Epithelial cell of esophagus (primary cell): ENCODE measurements at regions not wholly inside any gene's neighbourhood (a gene's known extent, or its start where the extent isn't known, plus 50 kb on each side); places are given as distances from the start of the nearest gene placed in this dataset.

Experiments used
- DNase-seq: peaks from one replicate; pipeline ENCODE4 v3.0.0; 2010; ENCODE audit warnings: low read depth
- H3K4me3 ChIP-seq: 2 replicates; pipeline ENCODE4 v1.5.1; 2011; ENCODE audit warnings: mild to moderate bottlenecking, low read length, control low read depth
- TF ChIP-seq, protein P1 (sequence below): IDR thresholded peaks from 2 replicates; pipeline ENCODE4 v1.5.1; 2011; ENCODE audit warnings: low read depth, mild to moderate bottlenecking, low read length, control low read depth, inconsistent platforms; ENCODE audit not compliant: insufficient read depth; ENCODE audit errors: missing control alignments

DNA sequence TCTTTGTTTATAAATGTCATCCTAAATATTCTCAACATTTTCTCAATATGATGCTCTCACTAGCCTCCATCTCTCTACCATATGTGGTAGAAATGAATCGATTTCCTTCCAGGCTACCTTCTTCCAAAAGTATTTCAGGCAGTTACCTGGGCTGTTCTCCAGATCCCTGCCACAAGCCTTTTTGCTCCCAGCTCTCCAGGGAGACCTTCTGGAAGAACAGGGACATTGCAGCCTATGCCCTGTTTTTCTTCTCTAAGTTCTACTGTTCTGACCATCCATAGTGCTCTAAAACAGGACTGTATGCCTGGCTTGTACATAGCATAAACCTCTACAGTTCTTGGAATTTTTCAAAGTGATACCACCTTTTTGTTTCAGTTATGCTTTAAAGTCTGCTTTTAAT lies 552.8 kb downstream of the ANKRD7 start:
- no peak overlapping the region for H3K4me3 ChIP-seq
- TF ChIP-seq, protein P1, sequence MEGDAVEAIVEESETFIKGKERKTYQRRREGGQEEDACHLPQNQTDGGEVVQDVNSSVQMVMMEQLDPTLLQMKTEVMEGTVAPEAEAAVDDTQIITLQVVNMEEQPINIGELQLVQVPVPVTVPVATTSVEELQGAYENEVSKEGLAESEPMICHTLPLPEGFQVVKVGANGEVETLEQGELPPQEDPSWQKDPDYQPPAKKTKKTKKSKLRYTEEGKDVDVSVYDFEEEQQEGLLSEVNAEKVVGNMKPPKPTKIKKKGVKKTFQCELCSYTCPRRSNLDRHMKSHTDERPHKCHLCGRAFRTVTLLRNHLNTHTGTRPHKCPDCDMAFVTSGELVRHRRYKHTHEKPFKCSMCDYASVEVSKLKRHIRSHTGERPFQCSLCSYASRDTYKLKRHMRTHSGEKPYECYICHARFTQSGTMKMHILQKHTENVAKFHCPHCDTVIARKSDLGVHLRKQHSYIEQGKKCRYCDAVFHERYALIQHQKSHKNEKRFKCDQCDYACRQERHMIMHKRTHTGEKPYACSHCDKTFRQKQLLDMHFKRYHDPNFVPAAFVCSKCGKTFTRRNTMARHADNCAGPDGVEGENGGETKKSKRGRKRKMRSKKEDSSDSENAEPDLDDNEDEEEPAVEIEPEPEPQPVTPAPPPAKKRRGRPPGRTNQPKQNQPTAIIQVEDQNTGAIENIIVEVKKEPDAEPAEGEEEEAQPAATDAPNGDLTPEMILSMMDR, result no peak

DNA sequence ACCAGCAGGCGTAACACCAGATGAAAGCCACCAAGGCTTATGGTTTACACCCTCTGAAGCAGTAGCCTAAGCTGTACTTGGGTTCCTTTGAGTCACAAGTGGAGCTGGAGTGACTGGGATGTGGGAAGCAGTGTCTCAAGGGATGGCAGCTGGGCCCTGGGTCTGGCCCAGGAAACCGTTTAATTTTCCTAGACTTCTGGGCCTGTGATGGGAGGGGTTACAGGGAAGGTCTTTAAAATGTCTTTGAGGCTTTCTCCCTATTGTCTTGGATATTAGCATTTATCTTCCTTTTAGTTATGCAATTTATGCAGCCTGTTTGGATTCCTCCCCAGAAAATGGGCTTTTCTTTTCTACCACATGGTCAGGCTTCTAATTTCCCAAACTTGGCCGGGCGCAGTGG lies 568.2 kb downstream of the ANKRD7 start:
- H3K4me3 ChIP-seq, result no peak overlapping the region
- TF ChIP-seq, protein P1, result no peak
- DNase-seq, result no peak

More for the DNA sequence above, 552.8 kb downstream of the ANKRD7 start:
- DNase-seq, result no peak

DNA sequence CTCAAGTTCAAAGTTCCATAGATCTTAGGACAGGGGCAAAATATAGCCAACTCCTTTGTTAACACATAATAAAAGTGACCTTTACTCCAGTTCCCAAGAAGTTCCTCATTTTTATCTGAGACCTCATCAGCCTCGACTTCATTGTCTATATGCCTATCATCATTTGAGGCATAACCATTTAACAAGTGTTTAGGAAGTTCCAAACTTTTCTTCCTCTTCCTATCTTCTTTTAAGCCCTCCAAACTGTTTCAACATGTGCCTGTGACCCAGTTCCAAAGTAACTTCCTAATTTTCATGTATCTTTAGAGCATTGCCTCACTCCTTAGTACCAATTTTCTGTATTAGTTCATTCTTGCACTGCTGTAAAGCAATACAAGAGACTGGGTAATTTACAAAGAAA lies 569.1 kb downstream of the ANKRD7 start:
- H3K4me3 ChIP-seq, result no peak overlapping the region
- DNase-seq, result no peak
- TF ChIP-seq, protein P1, result no peak

DNA sequence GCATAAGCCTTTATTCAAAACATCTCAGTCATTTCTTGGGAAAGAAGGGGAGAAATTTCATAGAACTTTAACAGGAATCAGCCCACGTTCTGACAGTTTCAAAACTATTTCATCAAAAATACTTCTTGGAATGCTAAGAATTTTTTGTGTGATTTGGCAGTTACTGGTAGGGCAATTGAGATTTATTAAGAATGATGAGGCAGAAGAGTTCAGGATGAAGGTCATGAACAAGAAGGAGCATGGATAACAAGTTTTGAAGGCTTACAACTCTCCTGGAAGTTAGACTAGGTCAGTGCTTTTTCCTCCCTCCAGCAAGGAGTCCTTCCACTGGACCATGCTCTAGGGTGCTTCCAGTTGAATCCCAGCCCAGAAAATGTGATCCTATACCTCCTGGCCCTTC lies 569.9 kb downstream of the ANKRD7 start:
- H3K4me3 ChIP-seq, result no peak overlapping the region
- DNase-seq, result no peak
- TF ChIP-seq, protein P1, result no peak

DNA sequence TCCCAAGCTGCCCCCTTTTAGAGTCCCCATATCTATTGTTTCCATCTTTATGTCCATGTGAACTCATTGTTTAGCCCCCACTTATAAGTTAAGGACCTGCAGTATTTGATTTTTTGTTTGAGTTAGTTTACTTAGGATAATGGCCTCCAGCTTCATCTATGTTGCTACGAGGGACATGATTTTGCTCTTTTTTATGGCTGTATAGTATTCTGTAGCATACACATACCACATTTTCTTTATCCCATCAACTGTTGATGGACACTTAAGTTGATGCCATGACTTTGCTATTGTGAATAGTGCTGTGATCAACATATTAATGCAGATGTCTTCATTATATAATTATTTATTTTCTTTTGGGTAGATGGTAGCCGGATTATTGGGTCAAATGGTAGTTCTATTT lies 576.9 kb downstream of the ANKRD7 start:
- TF ChIP-seq, protein P1, result no peak
- no peak overlapping the region for H3K4me3 ChIP-seq
- DNase-seq, result no peak

DNA sequence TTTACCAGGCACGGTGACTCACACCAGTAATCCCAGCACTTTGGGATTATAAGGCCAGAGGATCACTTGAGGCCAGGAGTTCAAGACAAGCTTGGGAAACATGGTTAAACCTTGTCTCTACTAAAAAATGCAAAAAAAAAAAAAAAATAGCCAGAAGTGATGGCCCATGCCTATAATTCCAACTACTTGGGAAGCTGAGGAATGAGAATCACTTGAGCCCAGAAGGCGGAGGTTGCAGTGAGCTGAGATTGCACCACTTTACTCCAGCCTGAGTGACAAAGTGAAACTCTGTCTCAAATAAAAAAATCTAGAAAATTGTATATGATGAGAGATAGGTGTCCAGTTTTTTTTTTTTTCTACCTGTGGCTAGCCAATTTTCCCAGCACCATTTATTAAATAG lies 578.2 kb downstream of the ANKRD7 start:
- TF ChIP-seq, protein P1, result no peak
- DNase-seq, result no peak
- no peak overlapping the region for H3K4me3 ChIP-seq

DNA sequence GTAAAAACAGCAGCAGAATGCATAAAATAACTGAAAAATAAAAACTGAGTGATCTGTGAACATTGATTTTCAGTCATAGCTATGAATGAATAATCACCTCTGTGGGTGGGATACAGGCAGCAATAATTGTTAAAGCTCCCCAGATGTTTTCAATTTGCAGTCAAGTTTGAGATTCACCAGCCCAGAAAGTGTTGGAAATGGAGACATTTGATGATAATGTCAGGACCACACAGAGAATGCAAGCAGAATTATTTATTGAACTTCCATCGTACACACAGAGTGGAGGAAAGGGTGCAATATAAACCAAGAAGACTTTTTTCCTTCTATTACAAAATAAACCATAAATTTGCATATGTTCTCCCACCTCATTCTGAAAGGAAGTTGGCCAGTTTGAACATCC lies 601.7 kb downstream of the ANKRD7 start:
- DNase-seq, result no peak
- TF ChIP-seq, protein P1, result no peak
- H3K4me3 ChIP-seq, result no peak overlapping the region
